Astrocyte (in vitro differentiated cells and primary cell): ENCODE measurements at regions not wholly inside any gene's neighbourhood (a gene's known extent, or its start where the extent isn't known, plus 50 kb on each side); places are given as distances from the start of the nearest gene placed in this dataset.

ENCODE experiments used
- EZH2 ChIP-seq: IDR thresholded peaks from 2 replicates; pipeline ENCODE4 v1.6.1; 2012; ENCODE audit warnings: mild to moderate bottlenecking, low read length, inconsistent platforms; ENCODE audit not compliant: insufficient read depth
- TF ChIP-seq, protein P1 (sequence below): IDR thresholded peaks from 2 replicates; pipeline ENCODE4 v1.5.1; 2011; ENCODE audit warnings: low read depth, mild to moderate bottlenecking, inconsistent platforms, low read length, moderate library complexity; ENCODE audit not compliant: insufficient read depth

DNA sequence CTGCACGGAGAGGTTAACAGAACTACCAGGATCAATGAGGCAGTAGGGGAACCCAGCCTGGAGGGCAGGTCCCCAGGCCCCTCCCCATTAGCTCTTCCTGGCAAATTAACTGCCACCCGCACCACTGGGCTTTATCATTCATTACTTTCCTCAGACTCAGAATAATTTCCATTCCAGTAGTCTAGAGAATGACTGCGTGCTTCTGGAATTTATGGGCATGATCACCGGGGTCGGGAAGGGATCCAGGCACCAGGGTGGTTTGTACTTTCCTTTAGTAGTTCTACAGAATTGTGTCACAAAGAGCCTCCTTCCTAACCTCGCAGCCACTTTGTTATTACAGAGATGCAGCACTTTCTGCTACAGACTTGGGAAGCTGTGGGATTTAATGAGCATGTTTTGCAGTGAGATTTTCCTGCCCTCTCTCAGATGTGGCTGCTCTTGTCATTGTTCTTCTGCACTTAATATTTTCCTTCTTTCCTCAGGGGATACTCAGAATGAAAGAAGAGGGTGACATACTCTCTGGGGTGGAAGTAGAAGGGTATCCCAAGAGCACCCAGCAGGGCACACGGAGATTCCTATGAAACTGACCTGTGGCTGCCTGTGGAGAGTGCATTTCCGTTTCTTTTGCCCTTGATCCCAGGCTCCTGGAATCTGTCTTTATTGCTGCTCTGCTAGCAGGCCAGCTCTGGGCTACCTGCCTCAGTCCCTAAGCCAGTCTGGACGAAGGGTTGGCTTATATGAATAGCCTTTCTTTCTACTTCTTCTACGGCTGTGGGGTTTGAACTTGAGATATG lies 285.0 kb upstream of the SLC10A2 start:
- TF ChIP-seq, protein P1, sequence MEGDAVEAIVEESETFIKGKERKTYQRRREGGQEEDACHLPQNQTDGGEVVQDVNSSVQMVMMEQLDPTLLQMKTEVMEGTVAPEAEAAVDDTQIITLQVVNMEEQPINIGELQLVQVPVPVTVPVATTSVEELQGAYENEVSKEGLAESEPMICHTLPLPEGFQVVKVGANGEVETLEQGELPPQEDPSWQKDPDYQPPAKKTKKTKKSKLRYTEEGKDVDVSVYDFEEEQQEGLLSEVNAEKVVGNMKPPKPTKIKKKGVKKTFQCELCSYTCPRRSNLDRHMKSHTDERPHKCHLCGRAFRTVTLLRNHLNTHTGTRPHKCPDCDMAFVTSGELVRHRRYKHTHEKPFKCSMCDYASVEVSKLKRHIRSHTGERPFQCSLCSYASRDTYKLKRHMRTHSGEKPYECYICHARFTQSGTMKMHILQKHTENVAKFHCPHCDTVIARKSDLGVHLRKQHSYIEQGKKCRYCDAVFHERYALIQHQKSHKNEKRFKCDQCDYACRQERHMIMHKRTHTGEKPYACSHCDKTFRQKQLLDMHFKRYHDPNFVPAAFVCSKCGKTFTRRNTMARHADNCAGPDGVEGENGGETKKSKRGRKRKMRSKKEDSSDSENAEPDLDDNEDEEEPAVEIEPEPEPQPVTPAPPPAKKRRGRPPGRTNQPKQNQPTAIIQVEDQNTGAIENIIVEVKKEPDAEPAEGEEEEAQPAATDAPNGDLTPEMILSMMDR, result no peak
- TF ChIP-seq EZH2, result no peak
